HS-27A (cell line): ENCODE measurements at regions not wholly inside any gene's neighbourhood (a gene's known extent, or its start where the extent isn't known, plus 50 kb on each side); places are given as distances from the start of the nearest gene placed in this dataset.
"Not testable (repeated sequence)": the region's sequence is repeated elsewhere in the genome, so short reads cannot be mapped to it uniquely, and the experiment has no call there.

Experiments
- DNase-seq: peaks from one replicate; pipeline ENCODE4 v3.0.0-alpha.2; 2012; ENCODE audit warnings: low read depth, missing footprints

DNA sequence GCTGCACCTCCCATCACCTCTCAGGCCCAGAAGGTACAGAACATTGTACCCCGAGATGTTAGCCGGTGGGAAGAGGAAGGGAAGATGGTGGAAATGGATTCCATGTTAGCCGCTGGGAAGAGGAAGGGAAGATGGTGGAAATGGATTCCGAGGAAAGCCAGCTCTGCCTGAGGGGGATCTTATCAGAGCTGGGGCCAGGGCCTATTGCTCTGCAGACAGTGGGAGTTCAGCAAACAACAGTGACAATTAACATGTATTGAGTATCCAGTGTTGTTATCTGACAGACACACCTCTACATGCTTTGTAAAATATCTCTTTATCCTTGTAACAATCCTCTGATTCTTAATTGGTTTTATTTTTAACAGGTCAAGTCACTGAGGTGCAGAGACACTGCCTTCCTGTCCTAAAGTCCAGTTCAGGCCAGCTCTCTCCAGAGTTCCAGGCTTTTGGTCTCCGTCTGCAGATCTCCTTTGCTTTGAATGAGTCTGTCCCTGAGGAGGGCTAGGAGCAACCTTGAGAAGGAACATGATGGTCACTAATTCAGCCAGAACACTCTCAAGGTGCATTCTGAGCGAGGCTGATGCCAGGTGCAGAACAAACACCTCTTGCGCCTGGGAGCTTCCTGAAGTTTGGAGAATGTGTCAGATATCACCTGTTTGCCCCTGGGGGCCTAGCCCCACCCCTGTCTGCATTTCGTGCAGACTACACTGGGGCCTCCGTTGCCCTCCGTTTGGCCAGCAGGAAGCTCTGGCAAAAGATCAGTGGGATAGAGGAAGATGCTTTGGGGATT lies 82.4 kb upstream of the PODXL start:
- no peak for DNase-seq

DNA sequence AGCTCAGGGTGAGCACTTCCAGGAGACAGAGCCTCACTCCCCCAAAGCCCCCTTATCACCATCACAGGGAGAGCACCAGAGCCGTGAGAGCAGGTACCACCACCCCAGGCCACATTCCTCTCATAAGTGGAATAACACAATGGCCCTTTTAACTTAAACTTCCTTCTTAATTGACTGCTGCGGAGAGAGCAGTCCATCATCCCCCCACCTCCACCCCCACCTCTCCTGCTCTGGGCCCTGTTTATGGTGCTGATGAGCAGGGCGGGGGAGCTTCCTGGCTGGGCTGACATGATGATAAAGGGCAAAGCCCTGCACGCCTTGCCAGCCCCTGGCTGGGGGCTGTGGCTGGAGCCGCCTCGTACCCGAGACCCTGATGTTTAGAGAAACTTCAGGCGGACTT lies 81.4 kb upstream of the PODXL start:
- DNase-seq: no peak

DNA sequence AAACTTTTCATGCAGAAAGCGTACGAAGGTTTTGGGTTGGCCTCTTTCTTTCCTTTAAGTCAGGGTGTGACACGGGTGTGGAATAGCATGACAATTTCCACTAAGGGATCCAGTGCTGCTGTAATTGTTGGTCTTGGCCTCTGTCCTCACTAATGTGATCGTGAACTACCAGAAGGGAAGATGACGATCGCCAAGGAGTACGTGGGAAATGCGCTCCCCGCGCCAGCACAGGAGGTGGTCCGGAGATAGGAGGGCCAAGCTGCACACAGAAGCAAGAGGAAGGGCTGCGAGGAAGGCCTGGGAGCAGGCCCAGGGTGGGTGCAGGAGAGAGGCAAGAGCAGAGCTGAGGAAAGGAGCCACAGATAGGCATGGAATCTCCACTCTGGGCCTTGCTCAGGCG lies 79.7 kb upstream of the PODXL start:
- no peak for DNase-seq

DNA sequence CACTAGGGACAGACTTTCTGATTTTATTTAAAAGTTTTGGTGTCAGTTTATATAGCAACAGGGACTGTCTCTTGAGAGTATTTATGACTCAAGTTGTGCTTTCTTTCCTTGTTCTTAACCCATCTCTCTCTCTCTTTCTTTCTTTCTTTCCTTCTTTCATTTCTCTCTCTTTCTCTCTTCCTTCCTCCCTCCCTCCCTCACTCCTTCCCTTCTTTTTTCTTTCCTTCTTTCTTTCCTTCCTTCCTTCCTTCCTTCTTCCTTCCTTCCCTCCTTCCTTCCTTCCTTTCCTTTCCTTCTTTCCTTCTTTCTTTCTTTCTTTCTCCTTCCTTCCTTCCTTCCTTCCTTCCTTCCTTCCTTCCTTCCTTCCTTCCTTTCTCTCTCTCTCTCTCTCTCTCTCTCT lies 77.8 kb upstream of the PODXL start:
- not testable (repeated sequence) for DNase-seq

DNA sequence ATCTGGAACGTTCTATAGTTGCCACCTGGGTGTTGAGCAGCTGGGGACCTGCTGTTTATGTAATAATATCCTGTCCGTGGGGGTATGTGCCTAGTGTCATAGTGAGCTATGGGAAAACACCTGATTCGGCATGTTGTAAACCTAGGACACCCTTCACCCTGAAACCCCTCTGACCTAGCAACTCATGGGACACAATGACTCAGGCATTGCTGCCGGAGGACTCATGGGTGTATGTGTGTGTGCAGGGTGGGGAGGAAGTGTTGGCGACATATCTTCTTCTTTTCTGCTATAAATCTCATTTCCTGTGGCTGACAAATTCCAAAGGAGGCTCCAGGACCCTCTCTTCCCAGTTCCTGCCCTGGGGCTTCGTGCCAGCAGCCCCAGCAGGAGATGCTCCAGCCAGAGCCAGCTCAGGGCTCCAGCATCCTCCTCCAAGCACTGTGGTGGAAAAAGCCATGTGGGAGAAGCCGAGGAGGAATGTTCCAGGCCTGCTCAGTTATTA lies 77.0 kb upstream of the PODXL start:
- DNase-seq: no peak

DNA sequence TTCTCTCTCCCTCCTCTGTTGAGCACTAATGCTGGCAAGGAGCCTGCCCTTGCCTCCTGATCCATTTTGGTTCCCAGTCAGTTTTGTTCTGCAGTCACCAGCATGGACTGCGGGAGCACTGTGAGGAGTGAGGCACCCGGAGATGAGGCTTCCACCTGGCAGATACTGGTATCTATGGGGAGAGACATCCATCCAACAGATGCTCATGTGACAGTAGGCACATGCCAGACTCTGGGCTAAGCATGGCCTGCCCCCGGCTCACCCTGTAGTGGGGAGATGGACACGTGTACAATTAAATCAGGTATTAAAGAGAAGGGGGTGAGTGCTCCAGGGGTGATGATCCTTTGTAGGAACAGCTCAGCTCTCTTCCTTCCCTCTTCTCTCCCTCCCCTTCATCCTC lies 74.0 kb upstream of the PODXL start:
- DNase-seq: no peak

DNA sequence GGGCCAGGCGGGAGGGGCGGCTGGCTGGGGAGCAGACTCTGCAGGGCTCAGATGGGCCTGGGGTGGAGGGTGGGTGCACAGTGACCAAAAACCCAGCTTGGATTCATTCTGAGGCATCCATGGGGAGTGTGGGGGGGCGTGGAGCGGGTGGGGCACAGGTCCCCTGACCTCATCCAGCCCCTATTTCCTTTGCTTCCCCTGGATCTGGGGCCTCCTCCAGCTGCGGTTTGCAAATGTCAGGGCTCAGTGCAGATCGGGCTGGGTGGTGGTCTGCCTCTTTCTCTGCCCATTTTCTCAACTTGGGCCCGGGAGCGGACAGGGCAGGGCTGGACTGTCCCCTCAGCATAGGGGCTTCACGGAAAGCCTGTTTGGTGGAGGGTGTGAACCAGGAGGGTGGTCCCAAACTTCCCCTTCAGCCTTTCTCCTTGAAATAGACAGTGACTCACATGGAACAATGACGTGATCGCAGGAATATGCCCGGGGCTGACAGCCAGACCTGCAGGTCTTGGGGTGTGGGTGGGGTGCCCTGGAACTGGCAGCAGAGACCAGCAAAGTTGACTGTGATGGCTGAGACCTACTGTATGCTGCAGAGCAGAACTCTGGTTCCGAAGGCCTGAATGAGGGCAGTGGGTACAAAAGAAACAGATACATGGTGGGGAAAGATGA lies 72.9 kb upstream of the PODXL start:
- DNase-seq: no peak

DNA sequence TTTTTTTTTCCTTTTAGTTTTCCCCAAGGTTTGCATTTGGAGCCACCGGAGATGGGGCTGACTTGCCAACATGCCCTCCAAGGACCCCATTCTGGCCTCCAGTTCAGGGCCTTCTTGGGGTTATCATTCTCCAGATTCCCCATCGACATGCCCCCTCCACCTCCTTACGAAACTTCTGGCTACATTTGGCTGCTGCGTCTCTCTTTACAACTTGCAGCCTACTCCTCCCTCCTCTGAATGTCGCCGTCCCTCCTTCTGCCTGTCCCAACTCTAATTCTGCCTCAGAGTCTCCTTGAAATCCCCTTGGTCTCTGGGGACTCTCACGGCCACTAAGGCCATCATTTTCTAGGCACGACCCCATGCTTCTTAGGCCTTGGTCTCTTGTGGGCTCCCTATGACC lies 72.2 kb upstream of the PODXL start:
- DNase-seq: no peak

DNA sequence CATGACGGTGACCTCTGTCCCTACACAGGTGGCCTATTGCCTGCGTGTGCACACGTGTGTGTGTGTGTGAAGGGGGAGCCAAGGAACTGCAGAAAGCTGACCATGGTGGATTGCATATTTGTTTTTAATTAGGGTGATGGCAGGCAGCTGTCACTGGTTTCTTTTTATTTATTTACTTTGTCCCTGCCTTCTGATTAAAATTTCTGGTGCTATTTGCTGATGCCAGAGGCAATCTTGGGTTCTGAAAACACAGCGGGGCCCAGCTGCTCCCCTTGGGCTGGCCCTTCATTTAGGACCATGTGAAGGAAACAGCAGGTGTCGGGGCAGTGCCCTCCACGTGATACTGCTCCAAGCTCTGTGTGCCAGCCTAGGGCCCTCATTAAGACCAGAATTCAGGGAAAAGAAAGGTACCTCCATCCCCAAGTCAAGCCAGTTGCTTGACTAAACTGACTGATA lies 71.3 kb upstream of the PODXL start:
- DNase-seq: no peak

DNA sequence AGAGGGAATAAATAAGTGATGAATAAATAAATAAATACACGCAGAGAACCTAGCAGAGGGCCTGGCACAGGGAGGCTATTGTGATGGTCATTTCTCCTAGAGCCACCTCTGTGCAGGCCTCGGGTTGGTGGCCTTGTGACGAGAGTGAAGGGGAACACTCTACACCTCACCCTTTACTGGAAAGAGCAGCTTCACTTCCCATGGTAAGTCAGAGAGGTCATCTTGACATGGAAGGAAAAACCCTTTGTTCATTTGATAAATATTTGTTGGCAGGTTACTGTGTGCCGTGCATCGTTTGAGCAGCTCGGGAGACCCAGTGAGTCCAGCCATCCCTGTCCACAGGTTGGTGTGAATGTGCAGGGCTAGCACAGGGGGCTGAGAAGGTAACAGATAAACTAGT lies 70.2 kb upstream of the PODXL start:
- DNase-seq: no peak

DNA sequence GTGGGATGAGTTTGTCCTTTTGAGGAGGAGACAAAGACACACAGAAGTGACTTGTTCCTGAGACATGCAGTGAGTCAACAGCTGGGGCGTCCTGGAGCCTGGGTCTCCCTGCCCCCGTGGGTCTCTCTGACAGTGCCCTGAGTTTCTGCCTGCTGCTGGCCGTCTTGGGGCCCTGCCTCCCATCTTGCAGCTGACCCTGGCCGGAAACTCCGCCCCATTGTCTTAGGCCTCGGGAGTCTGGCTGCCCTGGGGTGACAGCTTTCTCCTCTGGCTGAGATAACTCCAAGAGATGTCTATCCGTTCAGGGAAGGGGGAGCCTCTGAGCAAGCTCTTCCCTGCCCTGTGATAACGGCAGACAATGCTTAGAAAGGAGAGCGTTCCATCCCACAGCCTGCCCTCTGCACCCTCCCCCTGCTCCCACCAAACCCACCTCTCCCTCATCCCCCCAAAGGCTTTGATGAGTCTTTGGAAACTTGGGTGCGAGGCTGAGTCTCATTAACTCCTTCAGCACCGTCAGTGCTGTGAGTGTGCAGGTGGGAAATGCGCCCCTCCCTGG lies 69.5 kb upstream of the PODXL start:
- no peak for DNase-seq

DNA sequence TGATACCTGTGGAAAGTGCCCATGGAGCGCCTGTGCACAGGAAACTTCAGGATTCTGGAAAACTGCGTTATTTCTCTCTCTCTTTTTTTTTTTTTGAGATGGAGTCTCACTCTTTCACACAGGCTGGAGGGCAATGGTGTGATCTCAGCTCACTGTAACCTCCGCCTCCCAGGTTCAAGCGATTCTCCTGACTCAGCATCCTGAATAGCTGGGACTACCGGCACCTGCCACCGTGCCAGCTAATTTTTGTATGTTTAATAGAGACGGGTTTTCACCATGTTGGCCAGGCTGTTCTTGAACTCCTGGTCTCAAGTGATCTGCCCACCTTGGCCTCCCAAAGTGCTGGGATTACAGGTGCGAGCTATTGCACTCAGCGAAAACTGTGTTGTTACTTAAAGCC lies 68.9 kb upstream of the PODXL start:
- DNase-seq: not testable (repeated sequence)

DNA sequence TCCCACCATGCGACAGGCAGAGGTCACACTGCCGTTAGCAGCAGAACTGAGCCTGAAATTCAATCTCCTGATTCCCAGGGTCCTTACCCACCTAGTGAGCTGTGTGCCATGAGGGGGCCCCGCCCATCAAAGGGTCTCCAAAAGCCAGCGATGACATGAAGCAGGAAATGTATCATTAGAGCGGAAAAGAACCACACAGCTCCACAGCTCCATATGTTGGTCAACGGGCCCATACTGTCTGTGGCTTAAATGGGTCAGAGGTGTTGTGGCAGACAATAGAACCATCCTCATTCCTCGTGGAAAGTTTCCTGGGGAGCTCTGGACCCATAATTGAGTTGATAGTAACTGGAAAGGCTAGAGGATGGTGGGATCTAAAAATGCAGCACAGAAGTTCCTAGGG lies 68.1 kb upstream of the PODXL start:
- DNase-seq: no peak

DNA sequence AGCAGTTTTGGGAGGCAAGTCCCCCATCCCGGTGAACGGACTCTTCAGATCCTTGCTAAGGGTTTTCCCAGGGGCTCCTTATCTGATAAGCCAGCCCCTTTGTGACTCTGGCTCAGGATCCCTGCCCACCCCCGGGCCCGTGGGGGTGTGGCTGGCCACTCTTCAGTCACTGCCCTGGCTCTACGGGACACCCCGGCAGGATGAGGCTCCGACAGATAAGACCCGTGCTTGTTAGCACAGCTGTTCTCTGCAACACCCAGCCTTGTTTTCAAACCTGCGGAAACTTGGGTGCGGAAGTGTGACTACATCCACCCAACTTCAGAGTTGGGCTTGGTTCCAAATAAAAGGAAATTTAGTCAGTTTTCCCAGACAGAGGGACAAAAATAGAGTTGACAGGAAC lies 66.7 kb upstream of the PODXL start:
- no peak for DNase-seq

DNA sequence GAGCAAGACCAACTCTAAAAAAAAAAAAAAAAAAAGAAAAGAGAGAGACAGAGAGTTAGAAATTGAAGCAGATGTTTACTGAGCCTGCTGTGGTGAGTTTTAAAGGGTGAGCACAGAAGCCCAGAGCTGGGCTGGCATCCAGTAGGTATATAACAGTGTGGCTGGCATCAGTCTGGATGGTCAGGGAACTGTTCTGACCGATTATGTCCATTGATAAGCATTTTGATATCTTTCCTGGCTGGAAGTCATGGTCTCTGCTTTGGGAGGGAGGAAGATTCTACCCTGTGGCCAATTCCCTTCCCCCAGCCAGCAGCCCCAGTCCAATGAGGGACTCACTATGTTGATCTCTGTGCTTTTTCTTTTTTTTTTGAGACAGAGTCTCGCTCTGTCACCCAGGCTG lies 65.2 kb upstream of the PODXL start:
- no peak for DNase-seq

DNA sequence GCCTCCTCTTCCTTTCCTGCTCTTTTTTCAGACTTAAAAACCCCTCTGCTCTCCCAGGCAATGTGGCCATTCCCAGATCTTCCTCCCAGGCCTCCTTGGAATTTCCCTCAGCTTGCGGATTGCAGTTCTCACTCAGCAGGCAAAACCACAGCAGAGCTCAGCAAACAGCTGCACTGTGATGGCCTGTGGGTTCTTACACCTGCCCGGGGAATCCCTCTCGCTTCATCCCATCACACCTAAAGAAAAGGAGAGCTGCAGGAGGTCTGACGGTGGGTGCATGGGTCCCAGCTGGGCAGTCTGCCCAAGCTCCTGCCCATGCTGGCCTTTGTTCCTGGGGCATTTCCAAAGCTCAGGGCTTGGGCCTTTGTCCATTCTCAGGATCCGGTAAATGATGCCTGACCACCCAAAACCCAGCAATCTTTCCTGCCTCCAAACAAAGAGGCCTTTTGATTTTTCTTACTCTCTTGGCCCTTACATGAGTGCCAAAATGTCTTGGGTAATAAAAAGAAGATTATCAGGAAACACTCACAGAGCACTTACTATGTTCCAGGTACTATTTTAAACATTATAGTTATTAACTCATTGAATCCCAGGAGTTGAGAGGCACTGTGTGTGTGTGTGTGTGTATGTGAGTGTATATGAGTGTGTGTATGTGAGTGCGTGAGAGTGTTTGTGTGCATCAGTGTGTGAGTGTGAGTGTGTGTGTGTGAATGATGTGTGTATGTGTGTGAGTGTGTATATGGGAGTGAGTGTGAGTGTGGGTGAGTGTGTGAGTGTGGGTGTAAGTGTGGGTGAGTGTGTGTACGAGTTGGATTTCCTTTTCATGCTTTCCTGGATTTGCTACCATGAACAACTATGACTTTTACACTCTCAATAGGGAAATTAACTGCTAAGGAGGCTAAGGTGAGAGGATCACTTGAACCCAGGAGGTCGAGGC lies 64.5 kb upstream of the PODXL start:
- DNase-seq: no peak

DNA sequence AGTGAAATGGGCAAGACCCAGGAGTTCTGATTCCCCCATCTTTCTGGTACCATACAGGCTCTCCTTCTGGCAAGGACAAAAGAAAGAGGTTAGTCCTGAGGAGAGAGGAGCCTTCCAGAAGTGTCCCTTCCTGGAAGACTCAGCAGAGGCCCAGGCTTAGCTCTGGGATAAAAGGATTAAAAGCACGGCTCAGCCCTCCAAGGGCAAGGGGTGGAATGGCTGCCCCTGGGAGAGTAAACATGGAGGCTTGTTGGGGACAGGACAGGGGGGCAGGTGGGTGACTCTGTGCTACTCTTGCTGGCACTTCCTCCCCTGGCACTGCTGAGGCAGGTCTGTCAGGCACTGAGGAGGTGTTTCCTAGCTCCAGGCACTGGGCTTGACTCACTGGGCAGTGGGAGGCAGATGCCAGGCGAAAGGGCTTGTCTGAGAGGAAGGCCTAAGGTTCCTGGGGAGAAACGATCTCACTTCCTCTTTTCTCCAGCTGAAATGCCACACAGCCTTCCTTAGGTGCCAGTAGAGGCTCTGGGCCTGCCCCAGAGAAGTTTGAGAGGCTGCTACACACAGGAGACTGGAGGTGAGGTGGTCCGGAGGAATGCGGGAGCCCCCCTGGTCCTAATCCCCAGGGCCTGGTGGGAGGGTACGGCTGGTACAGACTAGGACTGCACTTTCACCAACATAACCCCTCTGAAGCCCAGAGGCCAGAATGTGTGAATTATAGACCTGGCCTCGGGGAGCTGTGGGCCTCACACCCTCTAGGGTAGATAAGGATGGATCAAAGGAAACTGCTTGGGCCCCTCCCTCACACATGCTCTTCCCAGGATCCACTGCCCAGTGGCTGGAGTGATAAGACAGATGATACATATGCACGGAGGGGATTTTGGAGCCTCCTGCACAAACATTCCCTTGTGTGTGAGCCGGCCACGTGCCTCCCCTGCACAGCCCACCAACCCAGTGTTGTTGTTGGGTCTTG lies 63.2 kb upstream of the PODXL start:
- no peak for DNase-seq

DNA sequence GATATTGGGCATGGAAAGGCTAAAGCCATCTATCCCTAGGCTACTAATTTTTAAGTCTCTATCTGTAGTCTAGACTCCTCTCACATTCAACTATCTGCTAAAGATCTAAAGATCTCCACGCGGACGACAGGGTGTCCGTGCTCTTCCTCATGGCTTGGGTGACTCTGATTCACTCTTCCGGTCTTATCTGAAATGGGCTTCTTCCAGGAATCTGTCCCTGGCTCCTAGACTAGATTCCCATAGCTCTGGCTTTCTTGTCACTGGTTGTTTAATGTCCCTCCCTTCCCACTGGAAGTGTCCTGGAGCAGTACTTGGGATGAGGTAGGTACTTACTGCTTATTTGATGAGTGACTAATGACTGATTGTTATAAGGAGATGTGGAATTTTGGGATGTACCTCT lies 62.0 kb upstream of the PODXL start:
- DNase-seq: no peak

DNA sequence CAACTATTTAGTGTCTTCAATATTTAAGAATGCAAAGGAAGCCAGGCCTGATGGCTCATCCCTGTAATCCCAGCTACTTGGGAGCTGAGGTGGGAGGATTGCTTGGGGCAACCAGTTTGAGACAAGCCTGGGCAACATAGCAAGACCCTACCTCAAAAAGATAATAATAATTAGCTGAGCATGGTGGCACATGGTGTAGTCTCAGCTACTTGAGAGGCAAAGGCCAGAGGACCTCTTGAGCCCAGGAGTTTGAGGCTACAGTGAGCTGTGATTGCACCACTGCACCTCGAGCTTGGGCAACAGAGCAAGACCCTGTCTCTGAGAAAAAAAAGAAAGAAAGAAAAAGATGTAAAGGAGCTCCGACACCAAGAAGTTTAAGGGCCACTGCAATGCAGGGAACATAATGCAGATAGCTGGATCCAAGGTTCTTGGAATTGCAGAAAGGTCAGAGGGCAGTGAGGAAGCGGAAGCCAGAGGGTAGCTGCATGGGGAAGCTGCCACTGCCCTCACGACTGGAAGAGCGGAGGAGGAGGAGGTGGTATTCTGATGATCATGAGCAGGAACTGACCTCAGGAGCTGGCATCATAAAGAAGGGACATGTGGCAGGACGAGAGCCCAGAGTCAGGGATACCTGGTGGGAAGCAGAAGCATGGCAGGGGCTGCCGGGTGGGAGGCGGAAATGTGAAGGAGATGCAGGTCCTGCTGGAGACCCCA lies 60.2 kb upstream of the PODXL start:
- DNase-seq: no peak

DNA sequence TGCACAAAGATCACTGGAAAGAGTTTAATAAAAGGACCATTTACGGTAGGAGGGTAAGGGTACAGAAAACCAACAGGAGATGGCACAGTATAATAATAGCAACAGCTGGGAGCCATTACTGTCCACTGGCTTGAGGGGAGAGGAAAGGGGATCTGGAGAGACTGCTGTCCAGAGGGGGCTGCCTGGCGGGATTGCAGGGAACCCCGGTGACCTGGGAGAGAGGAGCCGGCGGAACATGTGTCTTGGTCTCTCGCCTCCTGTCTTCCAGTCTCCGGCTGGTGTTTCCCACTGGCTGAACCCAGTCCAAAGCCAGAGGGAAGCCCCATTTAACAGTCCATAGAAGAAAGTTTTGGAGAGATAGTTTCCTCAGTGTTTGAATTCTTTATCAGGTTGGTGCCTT lies 57.5 kb upstream of the PODXL start:
- DNase-seq: no peak
